ENCODE measurements at regions not wholly inside any gene's neighbourhood (a gene's known extent, or its start where the extent isn't known, plus 50 kb on each side); places are given as distances from the start of the nearest gene placed in this dataset.
A peak's percentile ranks its signal among the peaks of the same experiment; 100 is the strongest.
"Not testable (repeated sequence)": the region's sequence is repeated elsewhere in the genome, so short reads cannot be mapped to it uniquely, and the experiment has no call there.

- no peak for DNase-seq
- no peak overlapping the region for H4K8ac ChIP-seq (ENCODE audit: low read depth, low read length)
- WGBS (ENCODE audit: extremely low coverage, insufficient coverage, low lambda C conversion rate) = no CpG with 5 or more reads among the region's 1 CpG
- no peak overlapping the region for H2AK5ac ChIP-seq (ENCODE audit: low read length)
- no peaks in the 10 kb centered on the region for H3K27me3 ChIP-seq (ENCODE audit: insufficient read depth, low read length, poor library complexity)
- no peaks in the 10 kb centered on the region for H3K36me3 ChIP-seq (ENCODE audit: control insufficient read depth, insufficient read depth, low read length)
- H2BK5ac ChIP-seq (ENCODE audit: low read length) = no peak overlapping the region
- no peak overlapping the region for H3K18ac ChIP-seq (ENCODE audit: low read length)
- no peaks in the 10 kb centered on the region for H3K79me1 ChIP-seq (ENCODE audit: low read length)
- H3K27ac ChIP-seq (ENCODE audit: low read depth, low read length) = no peak overlapping the region
- no peak overlapping the region for H3K4me2 ChIP-seq (ENCODE audit: low read length)
- no peak overlapping the region for H3K9ac ChIP-seq (ENCODE audit: low read length)
- no peak overlapping the region for H3K4me3 ChIP-seq (ENCODE audit: low read length)
- no peak overlapping the region for H4K5ac ChIP-seq (ENCODE audit: low read length)
- H3K4ac ChIP-seq (ENCODE audit: low read depth, low read length) = no peak overlapping the region
- no peaks in the 10 kb centered on the region for H3K4me1 ChIP-seq (ENCODE audit: control insufficient read depth, low read depth, low read length)
- H2BK120ac ChIP-seq (ENCODE audit: low read depth, low read length) = no peak overlapping the region
- no peaks in the 10 kb centered on the region for H3K79me2 ChIP-seq (ENCODE audit: control insufficient read depth, insufficient read depth, low read length)
- H2BK15ac ChIP-seq (replicated peaks; ENCODE audit: low read depth) = no peak overlapping the region
- H3K56ac ChIP-seq (ENCODE audit: low read length) = no peak overlapping the region
- no peak overlapping the region for H3K23ac ChIP-seq (ENCODE audit: low read length)
Measured at GRCh38 chr4:57309658-57310057, 199.5 kb upstream of the IGFBP7 start.

- Histone ChIP-seq H3K79me1 (ENCODE audit: low read length) (no peaks in the 10 kb centered on the region), H3K9ac (ENCODE audit: low read length) (no peak overlapping the region)
Measured at GRCh38 chr4:57308301-57308700, 198.1 kb upstream of the IGFBP7 start.

GRCh38 chr4:57305836-57306235, 195.7 kb upstream of the IGFBP7 start:
- no peak overlapping the region for H3K27ac ChIP-seq (ENCODE audit: low read depth, low read length)
- no peaks in the 10 kb centered on the region for H3K36me3 ChIP-seq (ENCODE audit: control insufficient read depth, insufficient read depth, low read length)
- no peak overlapping the region for H2BK15ac ChIP-seq (replicated peaks; ENCODE audit: low read depth)
- no peak overlapping the region for H4K8ac ChIP-seq (ENCODE audit: low read depth, low read length)
- no peak for DNase-seq
- H2AK5ac ChIP-seq (ENCODE audit: low read length) = no peak overlapping the region
- H4K5ac ChIP-seq (ENCODE audit: low read length) = no peak overlapping the region
- H3K79me1 ChIP-seq (ENCODE audit: low read length) = no peaks in the 10 kb centered on the region
- no peak overlapping the region for H2BK5ac ChIP-seq (ENCODE audit: low read length)
- H3K4me2 ChIP-seq (ENCODE audit: low read length) = no peak overlapping the region
- no peaks in the 10 kb centered on the region for H3K4me1 ChIP-seq (ENCODE audit: control insufficient read depth, low read depth, low read length)
- no peaks in the 10 kb centered on the region for H3K79me2 ChIP-seq (ENCODE audit: control insufficient read depth, insufficient read depth, low read length)
- no peak overlapping the region for H2BK120ac ChIP-seq (ENCODE audit: low read depth, low read length)
- H3K4ac ChIP-seq (ENCODE audit: low read depth, low read length) = no peak overlapping the region
- H3K56ac ChIP-seq (ENCODE audit: low read length) = no peak overlapping the region
- H3K23ac ChIP-seq (ENCODE audit: low read length) = no peak overlapping the region
- no peaks in the 10 kb centered on the region for H3K27me3 ChIP-seq (ENCODE audit: insufficient read depth, low read length, poor library complexity)
- WGBS (ENCODE audit: extremely low coverage, insufficient coverage, low lambda C conversion rate) = no CpG with 5 or more reads among the region's 5 CpGs
- H3K4me3 ChIP-seq (ENCODE audit: low read length) = no peak overlapping the region
- H3K9ac ChIP-seq (ENCODE audit: low read length) = no peak overlapping the region
- H3K18ac ChIP-seq (ENCODE audit: low read length) = no peak overlapping the region

More at GRCh38 chr4:57308301-57308700, 198.1 kb upstream of the IGFBP7 start:
- no peak overlapping the region for H3K23ac ChIP-seq (ENCODE audit: low read length)
- no peaks in the 10 kb centered on the region for H3K4me1 ChIP-seq (ENCODE audit: control insufficient read depth, low read depth, low read length)
- WGBS (ENCODE audit: extremely low coverage, insufficient coverage, low lambda C conversion rate) = no CpG with 5 or more reads among the region's 2 CpGs
- H2BK15ac ChIP-seq (replicated peaks; ENCODE audit: low read depth) = no peak overlapping the region
- H3K4me2 ChIP-seq (ENCODE audit: low read length) = no peak overlapping the region
- H3K4ac ChIP-seq (ENCODE audit: low read depth, low read length) = no peak overlapping the region
- H3K56ac ChIP-seq (ENCODE audit: low read length) = no peak overlapping the region
- H2BK5ac ChIP-seq (ENCODE audit: low read length) = no peak overlapping the region
- no peak overlapping the region for H4K8ac ChIP-seq (ENCODE audit: low read depth, low read length)
- no peak overlapping the region for H3K4me3 ChIP-seq (ENCODE audit: low read length)
- H4K5ac ChIP-seq (ENCODE audit: low read length) = no peak overlapping the region
- H2AK5ac ChIP-seq (ENCODE audit: low read length) = no peak overlapping the region
- no peaks in the 10 kb centered on the region for H3K27me3 ChIP-seq (ENCODE audit: insufficient read depth, low read length, poor library complexity)
- no peak overlapping the region for H3K18ac ChIP-seq (ENCODE audit: low read length)
- no peak overlapping the region for H3K27ac ChIP-seq (ENCODE audit: low read depth, low read length)
- H3K36me3 ChIP-seq (ENCODE audit: control insufficient read depth, insufficient read depth, low read length) = no peaks in the 10 kb centered on the region
- H2BK120ac ChIP-seq (ENCODE audit: low read depth, low read length) = no peak overlapping the region
- no peak for DNase-seq
- H3K79me2 ChIP-seq (ENCODE audit: control insufficient read depth, insufficient read depth, low read length) = no peaks in the 10 kb centered on the region

GRCh38 chr4:57303012-57303751, 193.0 kb upstream of the IGFBP7 start:
- H3K18ac ChIP-seq (ENCODE audit: low read length) = no peak overlapping the region
- no peak overlapping the region for H3K4me3 ChIP-seq (ENCODE audit: low read length)
- no peak overlapping the region for H4K5ac ChIP-seq (ENCODE audit: low read length)
- no peak overlapping the region for H3K4ac ChIP-seq (ENCODE audit: low read depth, low read length)
- no peak overlapping the region for H4K8ac ChIP-seq (ENCODE audit: low read depth, low read length)
- no peaks in the 10 kb centered on the region for H3K79me2 ChIP-seq (ENCODE audit: control insufficient read depth, insufficient read depth, low read length)
- H3K4me1 ChIP-seq (ENCODE audit: control insufficient read depth, low read depth, low read length) = no peaks in the 10 kb centered on the region
- H3K27me3 ChIP-seq (ENCODE audit: insufficient read depth, low read length, poor library complexity) = no peaks in the 10 kb centered on the region
- no peaks in the 10 kb centered on the region for H3K79me1 ChIP-seq (ENCODE audit: low read length)
- no peak overlapping the region for H2AK5ac ChIP-seq (ENCODE audit: low read length)
- H3K36me3 ChIP-seq (ENCODE audit: control insufficient read depth, insufficient read depth, low read length) = no peaks in the 10 kb centered on the region
- no peak overlapping the region for H2BK15ac ChIP-seq (replicated peaks; ENCODE audit: low read depth)
- no peak overlapping the region for H3K4me2 ChIP-seq (ENCODE audit: low read length)
- no peak overlapping the region for H3K27ac ChIP-seq (ENCODE audit: low read depth, low read length)
- no peak overlapping the region for H3K23ac ChIP-seq (ENCODE audit: low read length)
- no peak overlapping the region for H3K56ac ChIP-seq (ENCODE audit: low read length)
- no peak overlapping the region for H2BK5ac ChIP-seq (ENCODE audit: low read length)
- WGBS (ENCODE audit: extremely low coverage, insufficient coverage, low lambda C conversion rate) = no CpG with 5 or more reads among the region's 14 CpGs
- H3K9ac ChIP-seq (ENCODE audit: low read length) = no peak overlapping the region
- DNase-seq = peak; percentile 33
- no peak overlapping the region for H2BK120ac ChIP-seq (ENCODE audit: low read depth, low read length)

- H4K5ac ChIP-seq (ENCODE audit: low read length); H3K27ac ChIP-seq (ENCODE audit: low read depth, low read length); H3K36me3 ChIP-seq (ENCODE audit: control insufficient read depth, insufficient read depth, low read length); H3K4ac ChIP-seq (ENCODE audit: low read depth, low read length); H3K27me3 ChIP-seq (ENCODE audit: insufficient read depth, low read length, poor library complexity); H3K23ac ChIP-seq (ENCODE audit: low read length); H3K56ac ChIP-seq (ENCODE audit: low read length); H2BK120ac ChIP-seq (ENCODE audit: low read depth, low read length); H3K4me3 ChIP-seq (ENCODE audit: low read length); H2BK15ac ChIP-seq (replicated peaks; ENCODE audit: low read depth); H3K79me2 ChIP-seq (ENCODE audit: control insufficient read depth, insufficient read depth, low read length); DNase-seq; H4K8ac ChIP-seq (ENCODE audit: low read depth, low read length); H2BK5ac ChIP-seq (ENCODE audit: low read length); H2AK5ac ChIP-seq (ENCODE audit: low read length); H3K79me1 ChIP-seq (ENCODE audit: low read length); H3K9ac ChIP-seq (ENCODE audit: low read length); H3K4me2 ChIP-seq (ENCODE audit: low read length); H3K4me1 ChIP-seq (ENCODE audit: control insufficient read depth, low read depth, low read length); H3K18ac ChIP-seq (ENCODE audit: low read length): not testable (repeated sequence)
- WGBS (ENCODE audit: extremely low coverage, insufficient coverage, low lambda C conversion rate) = no CpG with 5 or more reads among the region's 23 CpGs
Measured at GRCh38 chr4:57300300-57300699, 190.1 kb upstream of the IGFBP7 start.

GRCh38 chr4:57291911-57292310, 181.7 kb upstream of the IGFBP7 start:
- Histone ChIP-seq H3K79me1 (ENCODE audit: low read length) (no peaks in the 10 kb centered on the region), H3K9ac (ENCODE audit: low read length) (no peak overlapping the region), H3K4ac (ENCODE audit: low read depth, low read length) (peak overlapping the region; percentile 12), H2BK5ac (ENCODE audit: low read length) (no peak overlapping the region), H3K79me2 (ENCODE audit: control insufficient read depth, insufficient read depth, low read length) (no peaks in the 10 kb centered on the region), H3K56ac (ENCODE audit: low read length) (no peak overlapping the region), H2AK5ac (ENCODE audit: low read length) (no peak overlapping the region), H3K27ac (ENCODE audit: low read depth, low read length) (no peak overlapping the region), H3K18ac (ENCODE audit: low read length) (peak overlapping the region; percentile 28), H2BK15ac (replicated peaks; ENCODE audit: low read depth) (peak overlapping the region; percentile 36), H3K27me3 (ENCODE audit: insufficient read depth, low read length, poor library complexity) (no peaks in the 10 kb centered on the region), H3K4me2 (ENCODE audit: low read length) (no peak overlapping the region), H4K8ac (ENCODE audit: low read depth, low read length) (no peak overlapping the region), H3K4me1 (ENCODE audit: control insufficient read depth, low read depth, low read length) (no peaks in the 10 kb centered on the region), H3K36me3 (ENCODE audit: control insufficient read depth, insufficient read depth, low read length) (no peaks in the 10 kb centered on the region), H3K23ac (ENCODE audit: low read length) (no peak overlapping the region), H4K5ac (ENCODE audit: low read length) (no peak overlapping the region), H3K4me3 (ENCODE audit: low read length) (no peak overlapping the region), H2BK120ac (ENCODE audit: low read depth, low read length) (no peak overlapping the region)
- no peak for DNase-seq
- no CpG with 5 or more reads among the region's 3 CpGs for WGBS (ENCODE audit: extremely low coverage, insufficient coverage, low lambda C conversion rate)

All from mesendoderm (in vitro differentiated cells).